Fibroblast of peridontal ligament (primary cell): ENCODE measurements at regions not wholly inside any gene's neighbourhood (a gene's known extent, or its start where the extent isn't known, plus 50 kb on each side); places are given as distances from the start of the nearest gene placed in this dataset.

Experiments used
- DNase-seq: peaks from one replicate; pipeline ENCODE4 v3.0.0-alpha.2; 2010; ENCODE audit errors: extremely low read depth

GRCh38 chr5:81914696-81915095, 57.1 kb upstream of the ATG10 start:
- DNase-seq: no peak

DNA sequence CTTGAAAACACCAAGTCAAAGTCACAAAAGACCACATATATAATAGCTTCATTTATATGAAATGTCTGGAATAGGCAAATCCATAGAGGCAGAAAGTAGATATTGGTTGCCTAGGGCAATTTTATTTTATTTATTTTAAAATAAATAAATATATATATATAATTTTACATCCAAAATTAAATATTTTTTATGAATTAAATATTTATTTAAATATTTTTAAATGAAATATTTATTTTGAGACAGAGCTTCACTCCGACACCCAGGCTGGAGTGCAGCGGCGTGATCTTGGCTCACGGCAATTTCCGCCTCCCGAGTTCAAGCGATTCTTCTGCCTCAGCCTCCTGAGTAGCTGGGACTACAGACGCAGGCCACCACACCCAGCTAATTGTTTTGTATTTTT, 58.9 kb upstream of the ATG10 start:
- DNase-seq: no peak

DNA sequence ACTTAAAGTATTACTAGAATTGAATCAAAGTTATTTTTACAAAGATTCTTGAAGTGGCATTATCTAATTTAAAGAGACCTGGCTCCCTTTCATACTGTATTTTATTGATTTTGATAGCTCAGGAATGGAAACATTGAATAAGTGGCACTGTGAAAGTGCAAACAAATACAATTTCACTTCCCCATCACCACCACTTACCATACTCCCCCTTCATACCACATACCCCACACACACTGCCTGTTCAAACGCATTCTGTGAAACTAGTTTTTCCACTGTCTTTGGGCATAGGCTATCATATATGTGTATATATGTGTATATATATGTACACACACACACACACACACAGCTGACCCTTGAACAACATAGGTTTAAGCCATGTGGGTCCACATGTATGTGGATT, 62.1 kb upstream of the ATG10 start:
- no peak for DNase-seq

- DNase-seq: peak; percentile 38
Observed at GRCh38 chr5:81908771-81909170, 63.1 kb upstream of the ATG10 start.

DNA sequence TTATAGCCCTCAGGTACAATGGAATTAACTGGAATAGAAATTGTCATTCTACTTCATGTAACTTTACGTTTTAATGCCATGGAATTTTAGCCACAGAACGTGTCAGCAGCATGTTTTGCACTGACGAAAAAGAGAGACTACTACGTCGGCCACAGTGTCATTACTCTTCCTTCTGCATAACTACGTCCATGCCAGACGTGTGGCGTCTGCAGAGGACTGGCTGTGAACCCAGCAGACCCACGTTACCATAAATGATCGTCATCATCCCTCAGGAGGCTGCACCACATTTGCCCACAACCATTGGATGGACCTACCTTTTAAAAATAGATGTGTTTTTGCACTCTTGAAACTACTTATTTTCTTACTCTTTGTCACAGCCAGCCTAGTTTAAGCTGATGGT, 63.8 kb upstream of the ATG10 start:
- DNase-seq: no peak

- DNase-seq: peak; percentile 6
Observed at GRCh38 chr5:81907012-81907635, 64.7 kb upstream of the ATG10 start.

GRCh38 chr5:81906086-81906485, 65.7 kb upstream of the ATG10 start:
- no peak for DNase-seq

DNA sequence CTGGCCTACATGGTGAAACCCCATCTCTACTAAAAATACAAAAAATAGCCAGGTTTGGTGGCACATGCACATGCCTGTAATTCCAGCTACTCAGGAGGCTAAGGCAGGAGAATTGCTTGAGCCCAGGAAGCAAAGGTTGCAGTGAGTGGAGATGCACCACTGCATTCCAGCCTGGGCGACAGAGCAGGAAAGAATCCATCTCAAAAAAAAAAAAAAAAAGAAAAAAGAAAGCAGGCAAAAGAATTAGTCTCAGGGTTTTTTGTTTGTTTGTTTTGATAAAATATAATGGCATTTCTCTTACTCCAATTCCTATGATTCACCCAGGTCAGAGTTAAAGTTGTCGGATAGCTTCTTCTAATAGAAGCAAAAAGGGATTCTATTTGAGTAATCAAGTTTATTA, 67.0 kb upstream of the ATG10 start:
- no peak for DNase-seq

GRCh38 chr5:81904166-81904565, 67.7 kb upstream of the ATG10 start:
- DNase-seq: no peak

- no peak for DNase-seq
Observed at GRCh38 chr5:81901586-81901985, 70.2 kb upstream of the ATG10 start.

- no peak for DNase-seq
Observed at GRCh38 chr5:81899123-81899522, 72.7 kb upstream of the ATG10 start.

GRCh38 chr5:81898403-81898802, 73.4 kb upstream of the ATG10 start:
- DNase-seq: no peak

- DNase-seq: peak; percentile 5
Observed at GRCh38 chr5:81896764-81897163, 75.1 kb upstream of the ATG10 start.

DNA sequence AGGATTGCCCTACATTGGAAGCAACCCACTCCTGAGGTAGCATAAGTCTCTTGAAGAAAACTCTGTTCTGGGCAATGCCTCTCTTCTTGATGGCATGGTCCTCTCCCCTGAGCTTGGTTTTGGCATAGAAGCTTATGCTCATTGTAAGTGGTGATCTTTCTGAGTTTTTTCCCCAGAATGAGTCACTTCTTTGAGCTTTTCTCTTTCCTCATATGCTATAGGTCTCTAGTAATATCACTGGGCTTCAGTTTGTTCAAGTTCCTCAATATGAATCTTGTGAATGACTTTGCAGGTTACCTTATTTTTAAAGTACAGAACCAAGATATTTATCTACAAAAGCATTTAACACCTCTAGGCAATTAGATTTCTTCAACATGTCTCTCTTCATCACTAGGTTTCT, 76.5 kb upstream of the ATG10 start:
- peak; percentile 18 for DNase-seq

DNA sequence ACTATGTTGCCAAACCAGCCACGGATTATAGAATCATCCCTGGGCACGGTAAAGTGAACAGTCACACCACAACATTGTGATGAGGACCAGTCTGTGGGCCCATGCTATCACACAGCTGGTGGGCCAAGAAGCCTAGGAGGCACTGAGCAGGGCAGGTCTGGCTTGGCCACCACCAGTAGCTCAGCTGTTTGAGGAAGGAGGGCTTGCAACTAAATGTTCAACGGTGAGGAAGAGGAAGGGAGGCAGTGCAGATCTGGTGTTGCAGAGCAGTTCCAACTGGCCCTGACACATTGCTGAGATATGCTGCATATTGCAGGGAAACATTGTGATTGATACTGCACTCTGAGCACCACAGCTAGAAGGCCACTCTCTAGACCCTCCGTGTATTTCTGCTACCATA, 77.9 kb upstream of the ATG10 start:
- no peak for DNase-seq

DNA sequence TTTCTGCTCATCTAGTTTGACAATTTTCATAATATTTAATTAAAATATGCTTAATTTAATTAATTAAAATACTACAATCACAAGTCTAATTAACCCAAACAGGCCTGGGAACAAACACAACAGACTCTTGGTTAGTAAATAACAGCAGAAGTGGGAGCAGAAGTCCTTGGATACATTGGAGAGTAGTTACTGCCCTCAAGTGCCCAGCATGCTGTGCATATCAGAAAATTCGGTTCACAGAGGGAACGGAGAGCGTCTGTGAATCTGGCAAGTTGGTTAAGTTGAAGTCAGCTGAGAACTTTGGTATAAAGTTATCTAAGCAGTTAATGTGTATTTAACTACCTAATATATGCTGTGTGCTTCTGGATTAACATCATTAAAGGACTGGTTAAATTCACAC, 87.0 kb upstream of the ATG10 start:
- no peak for DNase-seq

- DNase-seq: no peak
Observed at GRCh38 chr5:81883371-81883770, 88.5 kb upstream of the ATG10 start.

GRCh38 chr5:81881595-81881994, 90.2 kb upstream of the ATG10 start:
- DNase-seq: no peak

DNA sequence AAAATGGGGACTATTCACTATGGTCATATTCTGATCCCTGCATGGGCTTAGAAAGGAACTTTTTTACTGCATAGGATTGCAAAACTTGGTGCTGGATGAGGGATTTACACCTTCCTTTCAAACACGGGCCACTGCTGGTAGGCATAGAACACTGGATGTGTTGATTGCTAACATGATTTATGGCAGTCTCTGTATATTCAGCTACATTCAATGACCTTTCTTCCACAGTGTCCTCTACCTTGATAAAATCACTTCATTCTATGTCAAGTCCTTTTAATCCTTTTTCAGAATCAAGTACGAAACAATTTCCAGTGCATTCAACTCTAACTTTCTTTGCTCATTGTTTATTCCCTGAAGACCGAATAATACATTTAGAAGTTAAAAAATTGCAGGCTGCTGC, 91.9 kb upstream of the ATG10 start:
- DNase-seq: no peak

- DNase-seq: no peak
Observed at GRCh38 chr5:81878333-81878732, 93.5 kb upstream of the ATG10 start.

DNA sequence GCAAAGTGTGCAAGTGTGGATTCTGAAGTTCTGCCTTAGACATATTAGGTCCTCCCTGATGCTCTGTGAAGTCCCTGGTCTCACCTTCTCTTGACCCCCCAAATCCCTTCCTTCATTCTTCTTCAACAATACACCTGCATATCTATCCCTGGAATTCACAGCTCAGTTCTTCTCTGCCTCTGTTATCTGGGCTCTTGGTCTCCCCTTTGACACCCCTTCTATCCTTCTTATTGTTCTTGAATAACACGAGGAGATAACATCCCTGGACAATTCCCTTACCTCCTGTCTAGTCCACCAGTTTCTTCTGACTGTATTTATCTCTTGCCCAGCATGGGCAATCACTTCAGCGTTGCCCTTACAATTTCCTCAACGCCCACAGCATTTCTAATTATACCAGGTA, 104.8 kb upstream of the ATG10 start:
- DNase-seq: no peak

DNA sequence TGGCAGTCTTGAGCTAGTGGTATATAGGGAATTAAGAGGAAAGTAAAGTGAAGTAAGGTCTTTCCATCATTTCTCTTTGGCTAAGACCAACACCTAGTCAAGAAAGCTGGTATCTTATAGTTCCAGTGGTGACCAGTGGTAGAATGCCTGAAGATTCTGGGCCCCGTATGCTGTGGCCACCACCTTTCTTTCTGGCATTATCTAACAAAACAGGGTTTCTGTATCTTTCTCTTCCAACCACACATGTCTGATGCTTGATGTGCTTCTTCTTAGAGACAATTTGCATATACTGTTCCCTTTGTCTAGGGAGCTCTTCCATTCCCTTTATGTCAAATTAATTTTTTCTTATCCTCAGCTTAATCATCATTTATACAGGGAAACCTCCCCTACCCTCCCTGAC, 109.9 kb upstream of the SSBP2 start:
- no peak for DNase-seq

- no peak for DNase-seq
Observed at GRCh38 chr5:81859624-81860023, 108.7 kb upstream of the SSBP2 start.
